ENCODE measurements at regions not wholly inside any gene's neighbourhood (a gene's known extent, or its start where the extent isn't known, plus 50 kb on each side); places are given as distances from the start of the nearest gene placed in this dataset.

DNA sequence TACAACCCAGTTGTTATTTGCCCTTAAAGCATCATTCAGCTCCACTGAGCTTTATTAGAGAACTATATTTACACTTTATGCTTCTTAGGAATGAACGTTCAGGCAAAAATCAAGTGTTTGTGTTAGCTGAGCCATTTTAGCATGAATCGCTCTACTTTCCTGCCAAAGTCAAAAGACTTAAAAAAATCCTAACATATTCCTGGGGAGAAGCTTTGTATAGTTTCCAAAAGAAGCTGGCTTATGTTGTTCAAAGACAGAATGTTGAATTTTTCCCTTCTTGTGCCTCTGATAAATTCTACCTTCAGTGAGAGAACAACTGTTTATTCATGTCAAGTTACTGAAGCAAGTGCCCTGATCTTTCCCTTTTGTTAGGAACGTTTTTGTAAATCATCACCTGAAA, 771.5 kb upstream of the HS3ST1 start:
- H3K36me3 ChIP-seq (ENCODE audit: control insufficient read depth in 2 of 2, insufficient read depth in 2 of 2, low read length in 1 of 2), result no peaks in the 10 kb centered on the region
- no peaks in the 10 kb centered on the region for H3K9me3 ChIP-seq (ENCODE audit: control insufficient read depth in 2 of 2, insufficient read depth in 1 of 2, low read length in 1 of 2)
- no peaks in the 10 kb centered on the region for H3K4me1 ChIP-seq (ENCODE audit: control insufficient read depth in 2 of 2, insufficient read depth in 2 of 2, low read length in 2 of 2)
- H3K27me3 ChIP-seq (ENCODE audit: control insufficient read depth in 2 of 2, insufficient read depth in 1 of 2, low read length in 1 of 2), result no peaks in the 10 kb centered on the region
- WGBS, result 94% methylated on average over 3 of the region's 3 CpGs
- no peak for DNase-seq (ENCODE audit: low read depth in 6 of 9, low spot score in 9 of 9)
- no peak overlapping the region for H3K4me3 ChIP-seq (ENCODE audit: low read length in 2 of 2)
- no peak overlapping the region for H3K27ac ChIP-seq (ENCODE audit: low read depth in 1 of 2, low read length in 1 of 2)

DNA sequence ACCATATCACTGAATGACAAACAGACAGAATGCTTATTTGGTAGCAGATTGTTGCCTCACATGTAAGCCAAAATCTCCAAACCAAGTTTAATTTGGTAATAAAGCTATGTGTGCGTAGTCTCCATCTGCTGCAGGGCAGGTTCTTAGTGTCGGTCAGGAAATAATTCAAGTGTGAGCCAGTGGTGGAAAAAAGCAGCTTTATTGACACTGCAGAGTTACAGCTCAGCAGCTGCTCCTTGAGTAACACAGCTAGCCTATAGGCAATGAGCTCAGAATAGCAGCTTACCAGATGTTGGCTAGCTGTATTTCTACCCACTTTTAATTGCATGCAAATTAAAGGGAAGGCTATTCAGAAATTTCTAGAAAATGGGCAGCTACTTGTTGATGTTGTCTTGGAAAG, 757.8 kb upstream of the HS3ST1 start:
- no peaks in the 10 kb centered on the region for H3K9me3 ChIP-seq (ENCODE audit: control insufficient read depth in 2 of 2, insufficient read depth in 1 of 2, low read length in 1 of 2)

DNA sequence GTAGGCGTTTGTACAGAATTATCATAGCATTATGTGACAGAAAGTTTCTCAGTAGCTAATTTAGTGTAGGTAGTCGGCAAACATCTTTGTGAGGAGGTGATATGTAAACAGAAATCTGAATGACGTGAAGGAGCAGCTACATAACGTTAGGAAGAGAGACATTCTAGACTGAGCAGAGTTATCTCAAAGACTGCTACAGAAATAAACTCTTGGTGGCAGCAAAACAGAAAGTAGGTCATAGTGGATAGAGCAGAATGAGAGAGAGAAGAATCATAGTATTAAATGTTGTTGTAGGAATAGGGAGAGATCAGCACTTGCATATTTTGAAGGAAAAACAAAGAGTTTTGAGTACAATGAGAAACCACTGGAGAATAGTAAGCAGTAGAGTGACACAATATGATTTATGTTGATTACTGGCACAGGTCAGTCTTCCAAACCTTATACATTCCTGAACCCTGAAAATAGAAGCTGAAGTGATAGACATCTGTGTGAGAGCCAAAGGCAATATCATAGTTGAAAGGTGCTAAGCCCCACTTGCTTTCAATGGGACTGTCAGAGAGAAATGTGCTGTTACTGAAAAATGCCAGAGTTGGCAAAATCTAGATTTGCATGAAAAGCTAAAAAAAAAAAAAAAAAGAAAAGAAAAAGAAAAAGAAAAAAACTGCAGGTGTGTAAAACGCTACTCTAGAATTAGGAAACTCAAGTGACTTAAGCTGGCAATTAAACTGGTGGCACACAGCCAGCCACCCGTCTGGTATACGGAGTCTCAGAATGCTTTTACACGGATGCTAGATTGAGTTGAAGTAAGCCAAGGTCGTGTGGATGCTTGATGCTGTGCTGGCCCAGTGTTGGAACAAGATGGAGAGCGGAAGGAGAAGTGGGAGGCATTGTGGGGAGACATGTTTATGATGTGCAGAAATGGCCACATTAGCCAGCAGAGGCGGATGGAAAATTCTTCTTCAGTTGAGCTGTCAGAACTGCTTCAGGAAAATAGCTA, 750.2 kb upstream of the HS3ST1 start:
- Histone ChIP-seq H3K9me3 (ENCODE audit: control insufficient read depth in 2 of 2, insufficient read depth in 1 of 2, low read length in 1 of 2) (no peaks in the 10 kb centered on the region), H3K27ac (ENCODE audit: low read depth in 1 of 2, low read length in 1 of 2) (no peak overlapping the region), H3K4me1 (ENCODE audit: control insufficient read depth in 2 of 2, insufficient read depth in 2 of 2, low read length in 2 of 2) (no peaks in the 10 kb centered on the region), H3K4me3 (ENCODE audit: low read length in 2 of 2) (no peak overlapping the region), H3K27me3 (ENCODE audit: control insufficient read depth in 2 of 2, insufficient read depth in 1 of 2, low read length in 1 of 2) (no peaks in the 10 kb centered on the region), H3K36me3 (ENCODE audit: control insufficient read depth in 2 of 2, insufficient read depth in 2 of 2, low read length in 1 of 2) (no peaks in the 10 kb centered on the region)
- 90% methylated on average over 11 of the region's 11 CpGs for WGBS
- DNase-seq (ENCODE audit: low read depth in 6 of 9, low spot score in 9 of 9), result no peak

More for the DNA sequence above, 757.8 kb upstream of the HS3ST1 start:
- DNase-seq (ENCODE audit: low read depth in 6 of 9, low spot score in 9 of 9), result no peak
- Histone ChIP-seq H3K27ac (ENCODE audit: low read depth in 1 of 2, low read length in 1 of 2) (no peak overlapping the region), H3K27me3 (ENCODE audit: control insufficient read depth in 2 of 2, insufficient read depth in 1 of 2, low read length in 1 of 2) (no peaks in the 10 kb centered on the region), H3K4me3 (ENCODE audit: low read length in 2 of 2) (no peak overlapping the region), H3K4me1 (ENCODE audit: control insufficient read depth in 2 of 2, insufficient read depth in 2 of 2, low read length in 2 of 2) (no peaks in the 10 kb centered on the region), H3K36me3 (ENCODE audit: control insufficient read depth in 2 of 2, insufficient read depth in 2 of 2, low read length in 1 of 2) (no peaks in the 10 kb centered on the region)
- 95% methylated on average over 2 of the region's 2 CpGs for whole genome bisulfite sequencing

DNA sequence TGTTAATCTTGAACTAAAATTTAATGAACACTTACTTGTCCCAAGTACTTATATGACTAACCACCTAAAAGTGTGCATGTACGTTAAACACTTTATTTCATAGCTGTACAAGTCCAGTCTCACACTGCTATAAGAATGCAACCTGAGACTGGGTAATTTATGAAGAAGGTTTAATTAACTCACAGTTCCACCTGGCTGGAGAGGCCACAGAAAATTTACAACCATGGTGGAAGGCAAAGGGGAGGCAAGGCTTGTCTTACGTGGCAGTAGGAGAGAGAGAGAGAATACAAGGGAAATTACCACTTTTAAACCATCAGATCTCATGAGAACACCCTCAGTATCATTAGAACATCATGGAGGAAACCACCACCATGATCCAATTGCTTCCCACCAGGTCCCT, 748.7 kb upstream of the HS3ST1 start:
- H3K4me3 ChIP-seq (ENCODE audit: low read length in 2 of 2), result no peak overlapping the region
- no peak overlapping the region for H3K27ac ChIP-seq (ENCODE audit: low read depth in 1 of 2, low read length in 1 of 2)
- H3K9me3 ChIP-seq (ENCODE audit: control insufficient read depth in 2 of 2, insufficient read depth in 1 of 2, low read length in 1 of 2), result no peaks in the 10 kb centered on the region
- no peaks in the 10 kb centered on the region for H3K27me3 ChIP-seq (ENCODE audit: control insufficient read depth in 2 of 2, insufficient read depth in 1 of 2, low read length in 1 of 2)
- H3K36me3 ChIP-seq (ENCODE audit: control insufficient read depth in 2 of 2, insufficient read depth in 2 of 2, low read length in 1 of 2), result no peaks in the 10 kb centered on the region
- DNase-seq (ENCODE audit: low read depth in 6 of 9, low spot score in 9 of 9), result no peak
- H3K4me1 ChIP-seq (ENCODE audit: control insufficient read depth in 2 of 2, insufficient read depth in 2 of 2, low read length in 2 of 2), result no peaks in the 10 kb centered on the region
- WGBS, result 94% methylated on average over 2 of the region's 2 CpGs

DNA sequence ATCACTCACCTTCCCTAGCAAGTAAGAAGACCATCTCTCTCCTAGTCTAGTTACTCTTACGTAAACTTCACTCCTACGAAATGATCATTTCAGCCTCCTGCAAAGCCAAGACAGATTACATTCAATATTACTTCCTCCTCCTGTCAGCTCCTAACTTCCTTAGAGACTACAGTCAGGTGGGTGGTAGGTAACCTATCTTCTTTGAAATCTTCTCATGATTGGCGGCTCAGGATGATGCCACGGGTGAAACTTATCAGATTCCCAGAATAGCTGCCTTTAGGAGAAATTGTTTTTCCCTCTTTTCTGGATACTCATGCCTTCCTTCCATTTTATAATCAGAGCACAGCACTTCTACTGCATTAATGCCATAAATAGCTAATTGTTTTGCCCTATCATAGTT, 744.8 kb upstream of the HS3ST1 start:
- Histone ChIP-seq H3K36me3 (ENCODE audit: control insufficient read depth in 2 of 2, insufficient read depth in 2 of 2, low read length in 1 of 2) (no peaks in the 10 kb centered on the region), H3K27ac (ENCODE audit: low read depth in 1 of 2, low read length in 1 of 2) (no peak overlapping the region), H3K27me3 (ENCODE audit: control insufficient read depth in 2 of 2, insufficient read depth in 1 of 2, low read length in 1 of 2) (no peaks in the 10 kb centered on the region), H3K4me3 (ENCODE audit: low read length in 2 of 2) (no peak overlapping the region), H3K9me3 (ENCODE audit: control insufficient read depth in 2 of 2, insufficient read depth in 1 of 2, low read length in 1 of 2) (no peaks in the 10 kb centered on the region), H3K4me1 (ENCODE audit: control insufficient read depth in 2 of 2, insufficient read depth in 2 of 2, low read length in 2 of 2) (no peaks in the 10 kb centered on the region)
- DNase-seq (ENCODE audit: low read depth in 6 of 9, low spot score in 9 of 9), result no peak
- WGBS, result 64% methylated on average over 4 of the region's 4 CpGs

DNA sequence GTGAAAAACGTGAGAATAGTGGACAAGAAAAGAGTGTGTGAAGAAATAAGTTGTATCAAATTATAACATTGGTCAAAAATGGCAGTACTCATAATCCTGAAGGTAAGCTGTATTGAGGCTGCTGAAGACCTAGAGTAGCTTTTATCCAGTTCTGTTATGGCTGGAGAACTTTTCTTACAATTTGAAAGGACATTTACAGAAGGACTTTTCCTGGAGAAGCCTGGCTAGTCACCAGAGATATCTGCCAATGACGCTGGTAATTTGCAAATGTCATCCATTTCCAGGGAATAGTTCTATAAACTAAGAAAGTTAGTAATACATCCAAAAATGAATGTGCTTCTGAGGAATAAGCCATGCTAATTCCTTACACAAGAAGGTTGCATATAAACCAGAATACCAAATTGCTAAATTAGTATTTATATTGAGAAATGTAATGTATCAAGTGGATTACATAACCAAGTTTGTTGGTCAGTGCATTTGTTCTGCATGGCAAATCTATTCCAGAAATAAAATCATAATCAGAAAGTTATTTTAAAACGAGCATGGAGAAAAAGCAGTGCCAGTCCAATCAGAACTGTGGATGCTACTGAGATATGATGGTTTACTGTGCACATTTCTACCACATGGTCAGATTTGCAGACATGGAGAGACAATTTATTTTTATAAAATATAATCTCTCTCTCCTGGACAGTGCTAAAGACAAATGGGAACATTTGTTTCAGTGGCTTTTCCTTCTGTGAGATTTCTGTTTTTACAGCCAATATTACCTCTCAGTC, 743.7 kb upstream of the HS3ST1 start:
- no peaks in the 10 kb centered on the region for H3K36me3 ChIP-seq (ENCODE audit: control insufficient read depth in 2 of 2, insufficient read depth in 2 of 2, low read length in 1 of 2)
- H3K27ac ChIP-seq (ENCODE audit: low read depth in 1 of 2, low read length in 1 of 2), result no peak overlapping the region
- no peaks in the 10 kb centered on the region for H3K9me3 ChIP-seq (ENCODE audit: control insufficient read depth in 2 of 2, insufficient read depth in 1 of 2, low read length in 1 of 2)
- DNase-seq (ENCODE audit: low read depth in 6 of 9, low spot score in 9 of 9), result no peak
- H3K4me3 ChIP-seq (ENCODE audit: low read length in 2 of 2), result no peak overlapping the region
- H3K4me1 ChIP-seq (ENCODE audit: control insufficient read depth in 2 of 2, insufficient read depth in 2 of 2, low read length in 2 of 2), result no peaks in the 10 kb centered on the region
- 71% methylated on average over 3 of the region's 3 CpGs for WGBS
- no peaks in the 10 kb centered on the region for H3K27me3 ChIP-seq (ENCODE audit: control insufficient read depth in 2 of 2, insufficient read depth in 1 of 2, low read length in 1 of 2)

DNA sequence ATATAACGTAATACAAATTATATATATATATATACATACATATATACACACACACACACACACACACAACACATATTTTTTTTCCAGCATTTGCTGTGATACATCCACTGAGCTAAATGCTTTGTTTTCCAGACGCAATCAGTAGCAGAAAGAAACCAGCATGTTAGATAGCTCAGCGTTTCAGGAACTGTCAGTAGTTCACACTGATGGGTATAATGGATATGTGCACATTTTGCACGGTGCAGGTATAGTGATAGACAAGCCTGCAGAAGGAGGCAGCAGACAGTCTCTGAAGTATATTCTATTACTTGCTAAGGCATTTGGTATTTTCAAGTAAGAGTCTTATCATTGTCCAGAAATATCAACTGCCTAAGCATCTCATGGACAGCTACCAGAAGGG, 741.6 kb upstream of the HS3ST1 start:
- no peaks in the 10 kb centered on the region for H3K27me3 ChIP-seq (ENCODE audit: control insufficient read depth in 2 of 2, insufficient read depth in 1 of 2, low read length in 1 of 2)
- H3K27ac ChIP-seq (ENCODE audit: low read depth in 1 of 2, low read length in 1 of 2), result no peak overlapping the region
- H3K4me1 ChIP-seq (ENCODE audit: control insufficient read depth in 2 of 2, insufficient read depth in 2 of 2, low read length in 2 of 2), result no peaks in the 10 kb centered on the region
- 93% methylated on average over 4 of the region's 4 CpGs for WGBS
- no peak for DNase-seq (ENCODE audit: low read depth in 6 of 9, low spot score in 9 of 9)
- no peaks in the 10 kb centered on the region for H3K9me3 ChIP-seq (ENCODE audit: control insufficient read depth in 2 of 2, insufficient read depth in 1 of 2, low read length in 1 of 2)
- no peaks in the 10 kb centered on the region for H3K36me3 ChIP-seq (ENCODE audit: control insufficient read depth in 2 of 2, insufficient read depth in 2 of 2, low read length in 1 of 2)
- no peak overlapping the region for H3K4me3 ChIP-seq (ENCODE audit: low read length in 2 of 2)

DNA sequence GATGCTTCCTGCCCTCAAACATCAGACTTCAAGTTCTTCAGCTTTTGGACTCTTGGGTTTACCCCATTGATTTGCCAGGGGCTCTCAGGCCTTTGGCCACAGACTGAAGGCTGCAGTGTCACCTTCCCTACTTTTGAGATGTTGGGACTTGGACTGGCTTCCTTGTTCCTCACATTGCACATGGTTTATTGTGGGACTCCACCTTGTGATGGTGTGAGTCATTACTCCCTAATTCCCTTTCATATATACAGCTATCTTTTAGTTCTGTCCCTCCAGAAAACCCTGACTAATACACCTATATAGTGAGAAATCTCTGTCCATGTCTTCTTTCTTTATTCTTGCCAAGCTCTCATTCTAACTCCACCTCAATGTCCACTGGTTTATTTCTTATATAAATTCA, 736.9 kb upstream of the HS3ST1 start:
- no peak for DNase-seq (ENCODE audit: low read depth in 6 of 9, low spot score in 9 of 9)
- Histone ChIP-seq H3K36me3 (ENCODE audit: control insufficient read depth in 2 of 2, insufficient read depth in 2 of 2, low read length in 1 of 2) (no peaks in the 10 kb centered on the region), H3K4me3 (ENCODE audit: low read length in 2 of 2) (no peak overlapping the region)

DNA sequence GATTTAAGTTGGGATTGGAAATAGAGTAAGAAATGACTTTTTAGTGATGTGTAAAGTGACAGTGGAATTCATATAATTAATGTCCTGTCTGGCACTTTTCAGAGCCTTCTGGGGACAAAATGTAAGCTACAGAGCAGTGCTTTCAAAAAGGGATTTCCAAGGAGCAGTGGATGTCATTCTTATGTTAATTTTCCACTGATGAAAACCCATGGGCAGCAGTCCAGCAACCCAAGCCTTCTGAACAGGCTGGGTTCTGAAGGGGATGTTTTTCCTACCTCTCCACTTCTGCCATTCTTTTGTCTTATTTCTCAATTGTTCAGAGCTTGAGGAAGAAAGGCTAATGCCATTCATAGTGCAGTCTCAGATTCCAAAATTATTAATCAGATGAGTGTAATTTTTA, 717.6 kb upstream of the HS3ST1 start:
- H3K27ac ChIP-seq (ENCODE audit: low read depth in 1 of 2, low read length in 1 of 2), result no peak overlapping the region
- no peaks in the 10 kb centered on the region for H3K9me3 ChIP-seq (ENCODE audit: control insufficient read depth in 2 of 2, insufficient read depth in 1 of 2, low read length in 1 of 2)
- no peaks in the 10 kb centered on the region for H3K4me1 ChIP-seq (ENCODE audit: control insufficient read depth in 2 of 2, insufficient read depth in 2 of 2, low read length in 2 of 2)
- H3K4me3 ChIP-seq (ENCODE audit: low read length in 2 of 2), result no peak overlapping the region
- H3K27me3 ChIP-seq (ENCODE audit: control insufficient read depth in 2 of 2, insufficient read depth in 1 of 2, low read length in 1 of 2), result no peaks in the 10 kb centered on the region
- no peaks in the 10 kb centered on the region for H3K36me3 ChIP-seq (ENCODE audit: control insufficient read depth in 2 of 2, insufficient read depth in 2 of 2, low read length in 1 of 2)
- DNase-seq (ENCODE audit: low read depth in 6 of 9, low spot score in 9 of 9), result no peak

More for the DNA sequence above, 736.9 kb upstream of the HS3ST1 start:
- Histone ChIP-seq H3K27me3 (ENCODE audit: control insufficient read depth in 2 of 2, insufficient read depth in 1 of 2, low read length in 1 of 2) (no peaks in the 10 kb centered on the region), H3K9me3 (ENCODE audit: control insufficient read depth in 2 of 2, insufficient read depth in 1 of 2, low read length in 1 of 2) (peaks cover 0 to 13% of the 10 kb centered on the region in 2 donors), H3K27ac (ENCODE audit: low read depth in 1 of 2, low read length in 1 of 2) (no peak overlapping the region), H3K4me1 (ENCODE audit: control insufficient read depth in 2 of 2, insufficient read depth in 2 of 2, low read length in 2 of 2) (no peaks in the 10 kb centered on the region)
